GM12892 (cell line): ENCODE measurements at regions not wholly inside any gene's neighbourhood (a gene's known extent, or its start where the extent isn't known, plus 50 kb on each side); places are given as distances from the start of the nearest gene placed in this dataset.

Experiments
- POLR2A ChIP-seq: IDR thresholded peaks from 2 replicates; pipeline ENCODE4 v1.6.1; 2011; ENCODE audit warnings: low read depth, low read length, control low read depth
- TAF1 ChIP-seq: IDR thresholded peaks from 2 replicates; pipeline ENCODE4 v1.6.1; 2011; ENCODE audit warnings: low read depth, mild to moderate bottlenecking, control low read depth, low read length, borderline replicate concordance

DNA sequence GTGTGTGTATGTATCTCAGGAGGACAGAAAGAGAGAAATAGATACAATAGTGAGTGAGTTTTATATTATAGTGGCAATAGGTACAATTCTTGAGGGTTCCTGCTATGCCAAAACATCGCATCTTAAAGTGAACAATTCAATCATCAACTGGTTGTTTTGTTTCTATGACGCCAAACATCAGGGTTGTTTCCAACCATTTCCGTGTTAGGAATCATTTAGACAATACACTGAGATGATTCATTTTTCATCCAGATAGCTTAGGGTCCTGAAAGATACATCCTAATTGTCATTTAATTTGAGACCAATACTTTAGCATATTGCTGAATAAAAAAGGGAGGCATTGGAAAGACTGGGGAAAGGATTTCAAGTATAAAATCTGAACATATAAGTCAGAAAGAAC, 472.2 kb downstream of the MCTP2 start:
- TF ChIP-seq TAF1 (no peak), POLR2A (no peak)
